GM18499 (cell line): ENCODE measurements at regions not wholly inside any gene's neighbourhood (a gene's known extent, or its start where the extent isn't known, plus 50 kb on each side); places are given as distances from the start of the nearest gene placed in this dataset.
"Not testable (repeated sequence)": the region's sequence is repeated elsewhere in the genome, so short reads cannot be mapped to it uniquely, and the experiment has no call there.

Source experiments
- ATAC-seq: cut with Tn5 transposase; IDR thresholded peaks from one replicate; pipeline ENCODE4 v1.9.1; 2021; ENCODE audit warnings: moderate number of reproducible peaks; ENCODE audit not compliant: insufficient read depth, unreplicated experiment

- ATAC-seq = no peak
Measured at GRCh38 chr1:98575955-98576354, 85.6 kb upstream of the SNX7 start.

- ATAC-seq = no peak
Measured at GRCh38 chr1:98565951-98566350, 95.6 kb upstream of the SNX7 start.

GRCh38 chr1:98559291-98559690 lies 102.2 kb upstream of the SNX7 start:
- no peak for ATAC-seq

- no peak for ATAC-seq
Measured at GRCh38 chr1:98557895-98558294, 103.6 kb upstream of the SNX7 start.

GRCh38 chr1:98556521-98557158 lies 104.9 kb upstream of the SNX7 start:
- no peak for ATAC-seq

GRCh38 chr1:98555814-98556213 lies 105.7 kb upstream of the SNX7 start:
- no peak for ATAC-seq

- ATAC-seq = not testable (repeated sequence)
Measured at GRCh38 chr1:98552576-98553074, 108.9 kb upstream of the SNX7 start.

GRCh38 chr1:98550076-98550475 lies 111.4 kb upstream of the SNX7 start:
- no peak for ATAC-seq

GRCh38 chr1:98546319-98546718 lies 115.2 kb upstream of the SNX7 start:
- ATAC-seq = no peak

GRCh38 chr1:98538106-98538505 lies 123.4 kb upstream of the SNX7 start:
- no peak for ATAC-seq

GRCh38 chr1:98523256-98523655 lies 138.3 kb upstream of the SNX7 start:
- no peak for ATAC-seq

GRCh38 chr1:98516306-98516705 lies 145.2 kb upstream of the SNX7 start:
- no peak for ATAC-seq

- ATAC-seq = no peak
Measured at GRCh38 chr1:98515744-98516143, 145.8 kb upstream of the SNX7 start.

- ATAC-seq = not testable (repeated sequence)
Measured at GRCh38 chr1:98512216-98512615, 149.3 kb upstream of the SNX7 start.

- ATAC-seq = no peak
Measured at GRCh38 chr1:98503771-98504170, 157.8 kb upstream of the SNX7 start.

- no peak for ATAC-seq
Measured at GRCh38 chr1:98502937-98503336, 158.6 kb upstream of the SNX7 start.

- ATAC-seq = no peak
Measured at GRCh38 chr1:98500324-98500723, 161.2 kb upstream of the SNX7 start.

GRCh38 chr1:98498651-98499050 lies 162.9 kb upstream of the SNX7 start:
- no peak for ATAC-seq

GRCh38 chr1:98497497-98497896 lies 164.0 kb upstream of the SNX7 start:
- no peak for ATAC-seq

- ATAC-seq = no peak
Measured at GRCh38 chr1:98496256-98496995, 165.1 kb upstream of the SNX7 start.

- ATAC-seq = no peak
Measured at GRCh38 chr1:98493469-98493868, 168.1 kb upstream of the SNX7 start.

- ATAC-seq = no peak
Measured at GRCh38 chr1:98490099-98490498, 171.4 kb upstream of the SNX7 start.
